GM18519 (cell line): ENCODE measurements at regions not wholly inside any gene's neighbourhood (a gene's known extent, or its start where the extent isn't known, plus 50 kb on each side); places are given as distances from the start of the nearest gene placed in this dataset.
"Not testable (repeated sequence)": the region's sequence is repeated elsewhere in the genome, so short reads cannot be mapped to it uniquely, and the experiment has no call there.

Source experiments
- ATAC-seq: cut with Tn5 transposase; IDR thresholded peaks from one replicate; pipeline ENCODE4 v1.9.1; 2021; ENCODE audit warnings: mild to moderate bottlenecking, moderate library complexity; ENCODE audit not compliant: unreplicated experiment, low FRiP score

DNA sequence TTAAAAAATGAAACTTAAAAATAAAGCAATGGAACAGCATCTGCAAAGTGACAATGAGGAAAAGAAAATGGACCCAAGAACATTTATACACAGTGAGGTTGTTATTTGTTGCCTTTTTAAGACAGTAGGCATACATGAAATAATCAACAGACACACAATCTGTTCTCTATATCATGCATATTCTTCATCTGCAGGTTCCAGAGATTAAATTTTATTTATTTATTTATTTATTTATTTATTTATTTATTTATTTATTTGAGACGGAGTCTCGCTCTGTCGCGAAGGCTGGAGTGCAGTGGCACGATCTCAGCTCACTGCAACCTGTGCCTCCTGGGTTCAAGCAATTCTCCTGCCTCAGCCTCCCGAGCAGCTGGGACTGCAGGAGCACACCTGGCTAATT, 114.4 kb upstream of the ATP2B1 start:
- ATAC-seq: not testable (repeated sequence)

DNA sequence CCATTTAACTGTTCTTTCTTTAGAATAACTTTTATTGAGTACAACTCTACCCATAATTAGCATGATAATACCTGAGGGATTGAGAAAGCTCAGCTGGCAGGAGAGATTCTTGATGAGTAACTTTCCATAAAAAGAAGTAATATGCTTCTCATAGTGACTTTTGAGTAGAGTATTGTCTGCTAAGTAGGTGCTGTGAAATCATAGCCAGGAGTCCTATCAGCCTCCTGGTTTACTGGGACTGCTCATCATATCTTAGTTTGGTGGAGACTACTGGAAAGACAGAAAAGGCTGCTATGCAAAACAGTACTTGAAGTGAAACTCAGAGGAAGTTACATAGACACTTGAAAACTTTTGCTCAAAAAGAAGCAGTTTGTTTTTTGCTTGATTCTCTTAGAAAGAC, 113.3 kb upstream of the ATP2B1 start:
- peak; percentile 58 for ATAC-seq

GRCh38 chr12:89817501-89818226, 109.0 kb upstream of the ATP2B1 start:
- no peak for ATAC-seq

GRCh38 chr12:89815225-89815624, 106.6 kb upstream of the ATP2B1 start:
- no peak for ATAC-seq

- no peak for ATAC-seq
Measured at GRCh38 chr12:89803412-89803811, 94.8 kb upstream of the ATP2B1 start.

DNA sequence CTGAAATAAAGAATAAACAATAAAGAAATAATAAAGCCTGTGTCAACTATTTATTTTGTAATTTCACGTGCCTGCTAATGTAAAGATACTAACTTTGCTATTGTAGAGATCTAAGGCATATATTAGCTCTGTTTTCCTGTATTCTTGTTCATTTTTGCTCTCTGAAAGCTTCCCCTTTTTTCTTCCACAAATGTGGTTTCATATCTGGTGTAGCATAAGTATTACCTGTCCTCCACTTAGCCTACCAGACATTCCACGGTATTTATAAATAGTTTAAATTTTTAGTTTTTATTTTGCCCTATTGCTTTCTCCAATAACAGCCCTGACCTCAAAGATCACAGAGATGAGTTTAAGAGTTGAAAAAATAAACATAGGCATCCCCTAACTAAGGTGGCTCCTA, 92.6 kb upstream of the ATP2B1 start:
- ATAC-seq: no peak

- no peak for ATAC-seq
Measured at GRCh38 chr12:89800435-89800834, 91.8 kb upstream of the ATP2B1 start.

GRCh38 chr12:89799316-89799715, 90.7 kb upstream of the ATP2B1 start:
- no peak for ATAC-seq

- no peak for ATAC-seq
Measured at GRCh38 chr12:89797436-89797835, 88.8 kb upstream of the ATP2B1 start.

DNA sequence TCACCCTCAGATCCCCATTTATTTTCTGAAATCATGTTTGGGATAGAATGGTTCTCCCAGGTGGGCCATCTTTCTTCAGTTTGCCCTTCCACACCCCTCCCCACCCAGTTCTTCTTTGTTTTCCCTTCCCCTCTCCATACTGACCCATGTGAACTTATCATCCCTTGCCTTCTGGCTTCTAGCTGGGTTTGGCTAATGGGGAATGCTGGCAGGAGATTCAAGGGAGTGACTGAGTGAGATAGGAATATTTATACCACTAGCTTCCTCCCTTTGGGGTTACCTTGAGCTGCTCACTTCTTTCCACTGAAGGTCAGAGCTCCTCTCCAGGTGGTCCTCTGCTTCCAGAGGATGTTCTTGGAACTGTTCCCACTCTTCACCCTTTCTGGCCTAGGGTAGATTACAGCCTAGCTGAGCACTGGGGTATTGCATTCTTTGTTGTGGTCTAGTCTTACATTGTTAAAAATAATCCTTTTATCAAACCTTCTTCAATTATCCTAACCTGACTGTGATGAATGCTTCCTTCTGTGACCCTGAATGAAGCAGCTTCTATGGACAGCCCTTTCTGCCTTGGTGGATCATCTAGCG, 88.3 kb upstream of the ATP2B1 start:
- ATAC-seq: no peak

- ATAC-seq: no peak
Measured at GRCh38 chr12:89793946-89794345, 85.3 kb upstream of the ATP2B1 start.

DNA sequence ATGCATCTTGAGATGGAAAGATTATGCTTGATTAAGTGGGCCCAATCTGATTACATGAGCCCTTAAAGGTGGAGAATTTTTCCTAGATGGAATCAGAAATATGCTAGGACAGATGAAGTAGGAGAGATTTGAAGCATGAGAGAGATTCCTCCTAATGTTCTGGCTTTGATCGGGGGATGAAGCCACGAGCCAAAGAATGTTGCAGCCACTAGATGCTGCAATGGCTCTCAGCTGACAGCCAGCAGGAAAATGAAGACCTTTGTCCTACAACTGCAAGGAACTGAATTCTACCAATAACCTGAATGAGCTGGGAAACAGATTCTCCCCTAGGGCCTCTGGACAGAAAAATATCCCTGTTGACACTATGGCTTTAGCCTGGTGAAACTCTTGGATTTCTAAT, 82.6 kb upstream of the ATP2B1 start:
- no peak for ATAC-seq

DNA sequence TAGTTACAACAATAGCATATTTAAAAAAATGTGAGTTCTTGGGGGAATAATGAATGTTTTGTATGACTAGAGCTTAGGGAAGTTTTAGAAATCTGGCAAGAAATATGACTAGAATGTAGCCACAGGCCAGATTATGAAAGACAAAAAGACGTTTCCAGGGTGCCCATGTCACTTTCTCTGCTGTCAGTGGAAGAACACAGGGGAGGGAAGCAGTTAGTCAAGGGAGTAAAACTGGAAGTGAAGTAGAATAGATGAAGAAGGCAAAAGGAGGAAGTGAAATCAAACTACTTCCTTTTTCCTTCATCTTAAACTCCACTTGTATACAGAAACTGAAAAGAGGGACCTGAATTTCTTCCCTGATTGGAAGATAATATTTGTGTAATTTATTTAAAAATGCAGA, 81.2 kb upstream of the ATP2B1 start:
- ATAC-seq: peak; percentile 78

DNA sequence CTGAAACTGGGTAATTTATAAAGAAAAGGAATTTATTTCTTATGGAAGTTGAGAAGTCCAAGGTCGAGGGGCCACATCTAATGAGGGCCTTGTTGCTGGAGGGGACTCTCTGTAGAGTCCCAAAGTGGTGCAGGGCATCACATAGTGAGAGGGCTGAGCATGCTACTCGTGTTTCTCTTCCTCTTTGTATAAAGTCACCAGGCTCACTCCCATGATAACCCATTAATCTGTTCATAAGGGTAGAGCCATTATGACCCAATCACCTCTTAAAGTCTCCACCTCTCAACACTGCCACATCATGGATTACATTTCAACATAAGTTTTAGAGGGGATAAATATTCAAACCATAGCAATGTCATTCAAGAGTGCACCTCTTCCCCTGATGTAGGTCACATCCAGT, 79.1 kb upstream of the ATP2B1 start:
- ATAC-seq: no peak

GRCh38 chr12:89786177-89786810, 77.7 kb upstream of the ATP2B1 start:
- no peak for ATAC-seq

GRCh38 chr12:89783359-89784060, 74.9 kb upstream of the ATP2B1 start:
- ATAC-seq: no peak

GRCh38 chr12:89782807-89783206, 74.2 kb upstream of the ATP2B1 start:
- no peak for ATAC-seq

DNA sequence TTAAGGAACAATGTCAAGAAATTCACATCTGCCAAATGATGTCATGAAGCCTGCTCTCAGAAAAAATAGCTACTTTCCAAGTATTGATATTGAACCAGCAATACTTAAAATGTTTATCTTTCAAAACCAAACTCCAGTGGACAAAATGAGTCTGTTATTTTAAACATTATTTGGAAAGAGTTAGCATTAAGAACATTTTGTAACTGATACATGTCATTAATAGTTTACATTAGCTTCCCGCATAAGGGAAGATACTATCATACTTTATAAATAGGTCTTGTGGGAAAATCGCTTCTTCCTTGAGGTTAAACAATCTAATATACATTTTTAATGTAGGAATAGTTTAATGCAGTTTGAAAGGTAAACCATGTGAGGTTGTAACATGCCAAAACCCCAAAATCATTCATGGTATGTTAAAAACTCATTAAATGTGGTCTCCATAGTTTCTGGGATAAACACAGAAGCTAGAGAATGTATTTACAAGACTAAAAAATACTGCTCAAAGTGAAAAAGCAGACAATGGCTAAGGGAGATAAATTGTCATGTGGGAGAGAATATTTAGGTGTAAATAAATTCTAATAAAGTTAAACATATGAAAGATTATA, 73.4 kb upstream of the ATP2B1 start:
- no peak for ATAC-seq

- ATAC-seq: no peak
Measured at GRCh38 chr12:89781156-89781555, 72.5 kb upstream of the ATP2B1 start.

DNA sequence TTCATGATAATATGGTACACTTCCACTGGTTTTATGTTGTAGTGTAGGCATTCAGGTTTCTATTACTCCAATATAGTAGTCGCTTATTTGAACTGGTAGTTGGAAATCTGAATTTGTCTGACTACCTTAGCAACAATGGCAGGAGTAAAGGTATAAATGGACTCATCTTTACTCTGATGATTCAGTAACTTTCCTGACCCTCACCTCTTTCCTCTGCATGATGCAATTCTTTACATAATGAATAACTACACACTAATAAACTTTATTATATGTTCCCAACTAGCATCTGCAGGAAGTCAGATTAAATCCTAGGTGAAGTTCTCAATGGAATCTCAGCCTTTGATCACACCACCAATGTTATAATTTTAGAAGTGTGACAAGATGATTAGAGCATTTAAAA, 70.5 kb upstream of the ATP2B1 start:
- ATAC-seq: no peak
